ENCODE measurements at regions not wholly inside any gene's neighbourhood (a gene's known extent, or its start where the extent isn't known, plus 50 kb on each side); places are given as distances from the start of the nearest gene placed in this dataset.

DNA sequence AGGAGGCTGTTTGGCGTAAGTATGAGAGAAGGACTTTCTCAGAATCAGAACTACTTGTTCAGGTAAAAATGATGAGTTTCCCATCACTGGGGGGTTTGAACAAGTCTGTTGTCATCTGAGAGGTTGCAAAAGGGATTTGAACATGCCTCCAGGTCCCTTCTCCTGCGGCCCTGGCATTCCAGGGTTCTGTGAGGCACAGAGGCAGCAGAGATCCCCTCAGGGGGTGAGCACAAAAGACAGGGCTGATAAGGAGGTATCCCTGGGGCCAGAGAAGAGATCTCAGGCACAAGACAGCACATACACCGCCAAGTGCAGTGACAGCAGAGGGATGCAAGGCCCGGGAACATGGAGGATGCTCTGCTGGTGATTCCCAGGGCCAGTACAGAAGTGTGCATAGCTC lies 275.8 kb upstream of the TSHZ3 start:
- TF ChIP-seq, protein P1, sequence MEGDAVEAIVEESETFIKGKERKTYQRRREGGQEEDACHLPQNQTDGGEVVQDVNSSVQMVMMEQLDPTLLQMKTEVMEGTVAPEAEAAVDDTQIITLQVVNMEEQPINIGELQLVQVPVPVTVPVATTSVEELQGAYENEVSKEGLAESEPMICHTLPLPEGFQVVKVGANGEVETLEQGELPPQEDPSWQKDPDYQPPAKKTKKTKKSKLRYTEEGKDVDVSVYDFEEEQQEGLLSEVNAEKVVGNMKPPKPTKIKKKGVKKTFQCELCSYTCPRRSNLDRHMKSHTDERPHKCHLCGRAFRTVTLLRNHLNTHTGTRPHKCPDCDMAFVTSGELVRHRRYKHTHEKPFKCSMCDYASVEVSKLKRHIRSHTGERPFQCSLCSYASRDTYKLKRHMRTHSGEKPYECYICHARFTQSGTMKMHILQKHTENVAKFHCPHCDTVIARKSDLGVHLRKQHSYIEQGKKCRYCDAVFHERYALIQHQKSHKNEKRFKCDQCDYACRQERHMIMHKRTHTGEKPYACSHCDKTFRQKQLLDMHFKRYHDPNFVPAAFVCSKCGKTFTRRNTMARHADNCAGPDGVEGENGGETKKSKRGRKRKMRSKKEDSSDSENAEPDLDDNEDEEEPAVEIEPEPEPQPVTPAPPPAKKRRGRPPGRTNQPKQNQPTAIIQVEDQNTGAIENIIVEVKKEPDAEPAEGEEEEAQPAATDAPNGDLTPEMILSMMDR (IDR thresholded peaks at IDR 0.05; ENCODE audit: low read length), result no peak
- no peak for TF ChIP-seq EZH2 (optimal IDR thresholded peaks at IDR 0.05; ENCODE audit: low read depth, low read length)

Data from MM.1S (cell line).